ENCODE measurements at regions not wholly inside any gene's neighbourhood (a gene's known extent, or its start where the extent isn't known, plus 50 kb on each side); places are given as distances from the start of the nearest gene placed in this dataset.
"Not testable (repeated sequence)": the region's sequence is repeated elsewhere in the genome, so short reads cannot be mapped to it uniquely, and the experiment has no call there.

DNA sequence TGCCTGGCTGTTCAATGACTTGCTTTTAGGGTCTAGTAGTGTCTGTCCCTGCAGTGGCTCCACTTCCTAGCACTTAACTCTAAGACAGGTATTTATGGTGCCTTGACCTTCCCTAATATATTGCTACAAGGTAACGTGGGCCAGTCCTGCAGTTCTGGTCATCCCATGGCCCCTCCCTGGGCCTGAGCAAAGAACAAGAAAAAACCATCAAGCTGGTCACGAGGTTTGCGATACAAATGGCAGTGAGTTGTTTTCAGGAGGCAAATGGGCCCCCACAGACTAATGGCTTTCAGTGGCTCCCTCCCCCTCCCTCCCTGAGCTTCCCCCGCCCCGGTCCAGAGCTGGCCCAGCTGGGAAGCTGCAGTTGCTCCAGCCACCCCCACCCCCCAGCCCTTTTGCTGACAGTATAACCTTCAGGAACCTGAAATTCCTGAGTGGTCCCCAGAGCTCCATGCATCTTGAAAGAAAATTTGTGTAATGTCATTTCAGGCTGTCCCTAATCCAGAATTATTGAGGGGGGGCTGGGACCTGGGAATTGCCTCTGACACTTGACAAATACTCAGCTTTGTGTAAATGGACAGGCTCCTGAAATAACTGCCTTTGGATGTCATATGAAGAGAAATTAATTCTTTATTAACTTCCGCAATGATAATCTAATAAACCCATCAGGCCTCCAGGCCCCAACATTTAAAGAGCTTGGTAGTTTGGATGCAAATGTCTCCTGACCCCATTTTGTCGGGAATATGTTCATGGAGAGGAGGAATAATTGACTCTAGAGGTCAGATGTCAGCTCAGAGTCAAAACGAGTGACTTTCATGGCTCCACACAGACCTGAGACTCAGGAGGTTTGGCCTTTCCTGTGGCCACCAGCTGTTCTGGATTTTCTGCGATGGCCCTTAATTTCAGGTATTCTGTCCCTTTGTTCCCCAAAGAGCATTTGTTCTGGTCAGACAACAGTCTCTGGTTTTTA, 153.2 kb upstream of the TOP1 start:
- H3K9me3 ChIP-seq = peaks cover 0 to 6% (median 0%) of the 10 kb centered on the region in 4 donors
- DNase-seq (ENCODE audit: low spot score in 2 of 2) = no peak
- H3K27me3 ChIP-seq = no peaks in the 10 kb centered on the region
- no peak overlapping the region for H3K4me3 ChIP-seq
- TF ChIP-seq, protein P1, sequence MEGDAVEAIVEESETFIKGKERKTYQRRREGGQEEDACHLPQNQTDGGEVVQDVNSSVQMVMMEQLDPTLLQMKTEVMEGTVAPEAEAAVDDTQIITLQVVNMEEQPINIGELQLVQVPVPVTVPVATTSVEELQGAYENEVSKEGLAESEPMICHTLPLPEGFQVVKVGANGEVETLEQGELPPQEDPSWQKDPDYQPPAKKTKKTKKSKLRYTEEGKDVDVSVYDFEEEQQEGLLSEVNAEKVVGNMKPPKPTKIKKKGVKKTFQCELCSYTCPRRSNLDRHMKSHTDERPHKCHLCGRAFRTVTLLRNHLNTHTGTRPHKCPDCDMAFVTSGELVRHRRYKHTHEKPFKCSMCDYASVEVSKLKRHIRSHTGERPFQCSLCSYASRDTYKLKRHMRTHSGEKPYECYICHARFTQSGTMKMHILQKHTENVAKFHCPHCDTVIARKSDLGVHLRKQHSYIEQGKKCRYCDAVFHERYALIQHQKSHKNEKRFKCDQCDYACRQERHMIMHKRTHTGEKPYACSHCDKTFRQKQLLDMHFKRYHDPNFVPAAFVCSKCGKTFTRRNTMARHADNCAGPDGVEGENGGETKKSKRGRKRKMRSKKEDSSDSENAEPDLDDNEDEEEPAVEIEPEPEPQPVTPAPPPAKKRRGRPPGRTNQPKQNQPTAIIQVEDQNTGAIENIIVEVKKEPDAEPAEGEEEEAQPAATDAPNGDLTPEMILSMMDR (IDR thresholded peaks at IDR 0.05) = no peak
- no peak for TF ChIP-seq EP300 (IDR thresholded peaks at IDR 0.05)
- no peak for TF ChIP-seq POLR2A (IDR thresholded peaks at IDR 0.05)
- WGBS, 2 donors = 56 to 57% methylated on average over 9 of the region's 9 CpGs
- H3K27ac ChIP-seq = no peak overlapping the region
- H3K36me3 ChIP-seq = no peaks in the 10 kb centered on the region
- H3K4me1 ChIP-seq = no peaks in the 10 kb centered on the region

DNA sequence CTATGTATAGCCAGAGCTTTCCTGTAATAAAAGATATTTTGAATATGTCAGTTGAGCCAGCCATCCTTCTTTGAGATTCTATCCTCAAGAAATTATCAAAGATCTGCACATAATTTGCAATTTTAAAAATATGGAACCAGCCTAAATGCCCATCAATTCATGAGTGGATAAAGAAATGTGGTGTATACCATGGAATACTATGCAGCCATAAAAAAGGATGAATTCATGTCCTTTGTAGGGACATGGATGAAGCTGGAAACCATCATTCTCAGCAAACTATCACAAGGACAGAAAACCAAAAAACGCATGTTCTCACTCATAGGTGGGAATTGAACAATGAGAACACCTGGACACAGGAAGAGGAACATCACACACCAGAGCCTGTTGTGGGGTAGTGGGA, 150.5 kb upstream of the TOP1 start:
- DNase-seq (ENCODE audit: low spot score in 2 of 2); H3K36me3 ChIP-seq; H3K27ac ChIP-seq; H3K4me3 ChIP-seq; H3K27me3 ChIP-seq; H3K4me1 ChIP-seq: not testable (repeated sequence)
- peaks cover 0 to 13% (median 2%) of the 10 kb centered on the region in 4 donors for H3K9me3 ChIP-seq
- 91 to 95% methylated on average over 1 of the region's 1 CpG for WGBS, 2 donors

DNA sequence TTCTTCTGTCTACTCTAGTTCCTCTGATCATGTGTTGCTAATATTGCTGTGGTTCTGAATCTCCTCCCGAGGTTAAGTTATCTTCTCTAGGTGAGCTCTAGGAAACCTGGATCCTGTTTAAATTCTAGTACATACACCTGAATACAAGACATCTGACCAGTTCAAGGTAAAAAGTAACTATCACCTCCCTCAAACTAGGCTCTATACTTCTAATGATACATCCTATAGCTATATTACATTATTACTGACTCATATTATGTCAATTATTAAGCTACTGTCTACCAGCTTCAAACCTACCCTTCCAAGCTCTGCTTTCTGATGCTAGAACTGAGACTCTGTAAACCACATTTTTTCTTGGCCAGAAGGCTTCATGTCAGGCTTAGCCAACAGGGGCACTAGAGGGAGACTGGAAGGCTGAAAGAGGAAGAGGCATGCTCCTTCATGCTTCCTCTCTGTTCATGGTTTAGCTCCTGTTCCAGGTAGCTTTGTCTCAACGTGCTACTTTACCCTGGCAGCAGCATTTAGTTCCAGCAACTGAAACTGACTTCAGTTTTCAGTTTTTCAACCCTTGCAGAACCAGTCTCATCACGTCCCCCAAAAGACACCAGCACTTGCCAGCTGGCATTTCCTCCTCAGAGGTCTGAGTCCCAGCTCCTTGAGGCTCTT, 148.4 kb upstream of the TOP1 start:
- DNase-seq (ENCODE audit: low spot score in 2 of 2) = no peak
- no peak overlapping the region for H3K4me3 ChIP-seq
- 73 to 77% methylated on average over 3 of the region's 3 CpGs for WGBS, 2 donors
- H3K27me3 ChIP-seq = no peaks in the 10 kb centered on the region
- no peaks in the 10 kb centered on the region for H3K4me1 ChIP-seq
- no peak overlapping the region for H3K27ac ChIP-seq
- TF ChIP-seq POLR2A (IDR thresholded peaks at IDR 0.05) = no peak
- no peak for TF ChIP-seq EP300 (IDR thresholded peaks at IDR 0.05)
- TF ChIP-seq, protein P1 (IDR thresholded peaks at IDR 0.05) = no peak
- H3K9me3 ChIP-seq = peaks cover 0 to 13% (median 2%) of the 10 kb centered on the region in 4 donors
- H3K36me3 ChIP-seq = no peaks in the 10 kb centered on the region

DNA sequence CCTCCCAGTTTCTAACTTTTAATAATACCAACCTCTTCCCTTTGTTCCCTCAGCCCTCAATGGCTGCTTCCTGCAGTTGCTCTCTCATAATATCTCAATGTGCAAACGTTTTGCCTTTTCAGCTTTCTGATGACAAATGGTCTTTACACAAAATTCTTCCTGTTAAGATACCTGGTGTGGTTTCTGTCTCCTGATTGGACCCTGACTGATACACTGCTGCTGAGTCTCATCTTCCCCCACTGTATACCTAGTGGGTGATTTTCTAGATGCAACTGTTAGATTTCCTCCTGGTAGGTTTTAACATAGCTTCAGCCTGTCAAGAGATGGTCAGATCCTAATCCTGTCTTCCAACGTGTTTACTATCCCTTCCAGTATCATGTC, 147.9 kb upstream of the TOP1 start:
- no peaks in the 10 kb centered on the region for H3K27me3 ChIP-seq
- 58 to 60% methylated on average over 2 of the region's 2 CpGs for WGBS, 2 donors
- H3K27ac ChIP-seq = no peak overlapping the region
- no peak for TF ChIP-seq POLR2A (IDR thresholded peaks at IDR 0.05)
- TF ChIP-seq, protein P1 (IDR thresholded peaks at IDR 0.05) = no peak
- peaks cover 0 to 13% (median 2%) of the 10 kb centered on the region in 4 donors for H3K9me3 ChIP-seq
- no peaks in the 10 kb centered on the region for H3K36me3 ChIP-seq
- H3K4me3 ChIP-seq = no peak overlapping the region
- DNase-seq (ENCODE audit: low spot score in 2 of 2) = no peak
- H3K4me1 ChIP-seq = no peaks in the 10 kb centered on the region

DNA sequence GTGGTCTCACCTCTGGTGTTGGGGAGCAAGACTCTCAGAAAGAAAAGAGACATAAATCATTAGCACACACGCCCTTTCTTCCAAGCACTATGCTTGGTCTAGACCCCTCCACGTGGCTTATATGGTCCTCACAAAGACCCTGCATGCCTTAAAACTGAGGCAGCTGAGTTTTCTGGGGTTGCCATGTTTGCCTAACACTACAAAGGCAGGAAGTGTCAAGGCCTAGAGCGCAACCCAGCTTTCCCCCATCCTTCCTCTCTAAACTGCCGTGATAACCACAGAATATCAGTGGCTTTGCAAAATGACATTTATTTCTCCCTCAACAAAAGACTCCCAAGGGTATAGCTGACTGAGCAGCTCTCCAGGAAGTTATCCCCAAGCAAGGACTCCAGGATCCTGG, 146.5 kb upstream of the TOP1 start:
- DNase-seq (ENCODE audit: low spot score in 2 of 2) = no peak
- TF ChIP-seq, protein P1 (IDR thresholded peaks at IDR 0.05) = no peak
- no peak for TF ChIP-seq POLR2A (IDR thresholded peaks at IDR 0.05)
- H3K27ac ChIP-seq = no peak overlapping the region
- H3K4me3 ChIP-seq = no peak overlapping the region
- 64 to 68% methylated on average over 4 of the region's 4 CpGs for WGBS, 2 donors
- no peaks in the 10 kb centered on the region for H3K4me1 ChIP-seq
- H3K9me3 ChIP-seq = peaks cover 0 to 13% (median 2%) of the 10 kb centered on the region in 4 donors
- H3K27me3 ChIP-seq = no peaks in the 10 kb centered on the region
- no peaks in the 10 kb centered on the region for H3K36me3 ChIP-seq
